Right renal cortex interstitium (tissue), 3 donors: ENCODE measurements at regions not wholly inside any gene's neighbourhood (a gene's known extent, or its start where the extent isn't known, plus 50 kb on each side); places are given as distances from the start of the nearest gene placed in this dataset.

Experiments used
- DNase-seq, 3 donors: peaks; one replicate each; pipeline ENCODE4 v3.0.0-alpha.2; 2013; ENCODE audit warnings: low read depth in 3 of 3, low spot score in 2 of 3

DNA sequence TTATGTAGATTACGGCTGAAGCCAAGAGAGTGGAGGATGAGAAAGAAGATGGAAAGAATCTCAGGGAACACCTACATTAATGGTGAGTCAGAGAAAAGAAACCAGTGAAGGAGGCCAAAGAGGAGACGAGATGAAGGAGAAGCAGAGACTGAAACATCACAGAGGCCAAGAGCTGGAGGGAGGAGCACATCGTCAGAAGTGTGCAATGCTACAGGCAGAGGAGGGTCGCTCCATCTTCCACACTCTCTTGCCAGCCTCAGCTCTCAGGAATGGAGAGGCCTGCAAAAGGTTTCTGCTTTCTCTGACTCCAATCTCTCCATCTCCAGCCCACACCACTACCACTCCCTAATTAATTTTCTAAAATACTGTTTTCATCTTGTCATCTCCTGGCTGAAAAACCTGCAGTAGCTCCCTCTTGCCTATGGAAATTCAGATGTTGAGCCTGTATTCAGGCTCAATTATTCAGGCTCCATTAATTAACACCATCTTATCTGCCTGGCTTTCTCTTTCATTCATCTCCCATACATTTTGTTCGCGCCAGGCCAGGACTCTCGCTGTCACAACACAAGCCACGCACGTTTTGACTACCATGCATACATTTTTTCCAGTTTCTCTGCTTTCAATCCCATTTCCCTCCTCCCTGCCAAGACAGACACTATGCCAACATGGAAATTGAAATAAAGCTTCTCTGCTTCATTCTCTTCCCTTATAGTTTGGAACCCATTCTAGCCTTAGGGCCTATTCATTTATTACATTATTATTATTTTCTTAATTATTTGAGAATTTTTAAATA is 165.8 kb downstream of the INHBA start:
- no peak for DNase-seq

DNA sequence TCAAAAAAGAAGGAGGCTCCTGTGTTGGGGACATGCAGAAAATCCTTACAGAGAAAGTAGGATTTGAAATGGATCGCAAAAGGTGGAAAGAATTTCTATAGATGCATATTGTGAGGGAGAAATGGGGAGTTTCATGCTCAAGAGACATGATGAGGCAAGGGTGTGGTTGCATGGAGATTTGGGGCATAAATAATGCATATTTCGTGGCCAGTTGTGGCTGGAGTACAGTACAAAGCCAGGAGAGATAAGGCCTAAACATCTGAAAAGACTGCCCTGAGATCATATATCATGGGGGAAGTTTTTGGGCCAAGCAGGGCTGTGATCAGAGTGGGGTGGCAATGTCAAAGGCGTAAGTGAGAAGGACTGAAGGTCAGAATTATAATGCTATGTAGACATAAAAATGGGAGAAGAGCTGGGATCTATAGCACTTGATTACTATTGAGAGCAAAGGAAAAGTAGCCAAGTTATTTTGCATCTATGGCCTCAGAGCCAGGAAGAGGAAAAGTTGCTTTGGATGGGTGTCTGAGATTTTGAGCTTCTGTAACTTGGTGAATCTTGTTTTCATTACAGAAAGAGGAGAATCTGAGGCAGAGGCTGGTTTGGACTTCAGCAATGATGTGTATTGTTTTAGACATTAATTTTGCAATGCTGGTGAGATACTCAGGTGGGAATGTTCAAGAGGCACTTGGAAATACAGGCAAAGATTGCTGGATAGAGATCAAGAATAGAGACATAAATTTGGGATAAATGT is 166.6 kb downstream of the INHBA start:
- DNase-seq, result no peak

DNA sequence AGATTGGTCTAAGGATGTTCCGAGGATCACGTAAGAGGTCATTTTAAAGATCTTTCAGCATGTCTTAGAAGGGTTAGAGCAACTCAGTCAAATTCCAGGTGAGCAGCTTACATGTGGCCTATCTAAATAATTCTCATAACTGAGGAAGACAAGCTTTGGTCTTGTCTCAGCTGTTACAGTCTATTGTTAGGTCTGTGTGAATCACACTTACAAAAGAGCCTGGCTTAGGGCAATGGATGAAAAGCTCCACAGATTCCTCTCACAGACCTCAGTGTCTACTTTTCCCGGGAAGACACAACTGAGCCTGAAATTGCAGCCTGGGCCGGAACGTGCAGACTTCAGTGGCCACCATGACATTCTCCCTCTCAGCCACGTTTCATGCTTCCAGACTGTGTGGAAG is 173.1 kb downstream of the INHBA start:
- DNase-seq, result no peak

DNA sequence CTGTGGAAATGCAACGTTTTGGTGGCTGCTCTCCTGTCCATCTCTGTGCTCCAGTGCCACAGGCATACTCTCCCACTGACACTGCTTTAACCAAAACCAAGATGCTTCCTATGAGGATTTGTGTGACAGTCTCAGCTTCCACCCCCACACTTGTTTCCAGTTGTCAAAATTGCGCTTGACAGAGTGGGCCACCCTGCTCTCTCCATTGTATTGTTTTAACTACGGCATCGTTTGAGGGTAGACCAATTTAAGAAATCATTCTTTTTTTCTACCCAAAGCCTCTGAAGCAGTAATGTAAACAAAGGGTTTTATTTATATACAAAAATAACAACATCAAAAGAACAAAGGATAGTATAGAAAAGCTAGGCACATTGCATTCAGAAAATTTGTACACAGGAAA is 178.0 kb downstream of the INHBA start:
- no peak for DNase-seq

DNA sequence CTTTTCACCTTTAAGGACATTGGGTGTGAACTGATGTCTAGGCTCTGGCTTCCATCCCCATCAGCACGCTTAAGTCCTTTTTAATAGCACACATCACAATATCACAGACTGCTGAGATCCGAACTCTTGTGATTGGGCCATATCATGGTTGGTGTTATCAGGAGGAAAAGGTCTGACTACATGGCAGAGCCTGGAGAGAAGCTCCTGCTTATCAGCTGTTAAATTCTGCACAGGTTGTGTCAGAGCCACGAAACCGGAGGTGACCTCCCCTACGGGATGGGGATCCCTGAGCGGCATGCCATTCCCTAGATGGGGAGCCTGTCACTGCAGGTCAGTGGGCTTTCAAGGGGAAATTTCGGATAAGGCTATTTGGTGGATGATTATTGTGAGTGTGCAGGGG is 182.4 kb downstream of the INHBA start:
- no peak for DNase-seq

DNA sequence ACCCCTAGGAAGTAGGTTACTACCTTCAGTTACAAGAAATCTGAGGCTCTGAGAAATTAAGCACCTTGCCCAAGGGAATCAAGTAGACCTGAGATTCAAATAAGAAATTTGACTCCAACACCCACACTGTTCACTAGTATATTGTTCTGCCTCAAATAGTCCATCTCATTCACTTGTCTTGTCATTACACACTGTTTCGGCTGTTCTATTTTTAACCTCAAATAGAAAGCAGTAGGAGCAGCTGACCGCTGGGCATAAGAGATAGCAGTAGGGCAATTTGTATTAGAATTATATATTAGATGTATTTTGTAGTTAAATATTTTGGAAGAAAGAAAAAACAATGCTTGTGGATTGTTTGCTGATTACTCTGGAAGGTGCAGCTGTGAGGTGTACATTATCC is 185.1 kb downstream of the INHBA start:
- no peak for DNase-seq

DNA sequence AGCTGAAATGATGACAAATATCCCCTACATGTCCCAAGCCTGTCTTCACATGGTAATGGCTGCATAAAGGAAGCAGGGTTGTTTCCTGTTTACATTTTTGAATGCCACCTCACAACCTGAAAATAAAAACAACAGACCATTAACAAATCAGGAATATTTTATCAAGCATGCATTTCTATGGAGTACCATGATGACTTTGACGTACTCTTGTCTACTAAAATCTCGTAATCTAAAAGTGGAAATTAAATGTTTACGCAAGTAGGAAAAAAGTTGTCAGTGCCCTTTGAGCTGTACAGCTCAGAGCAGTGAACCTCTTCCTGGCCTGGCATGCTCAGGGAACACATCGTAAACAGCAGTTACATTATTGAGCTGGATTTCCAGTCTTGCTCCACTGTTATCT is 194.1 kb downstream of the INHBA start:
- DNase-seq, result no peak

DNA sequence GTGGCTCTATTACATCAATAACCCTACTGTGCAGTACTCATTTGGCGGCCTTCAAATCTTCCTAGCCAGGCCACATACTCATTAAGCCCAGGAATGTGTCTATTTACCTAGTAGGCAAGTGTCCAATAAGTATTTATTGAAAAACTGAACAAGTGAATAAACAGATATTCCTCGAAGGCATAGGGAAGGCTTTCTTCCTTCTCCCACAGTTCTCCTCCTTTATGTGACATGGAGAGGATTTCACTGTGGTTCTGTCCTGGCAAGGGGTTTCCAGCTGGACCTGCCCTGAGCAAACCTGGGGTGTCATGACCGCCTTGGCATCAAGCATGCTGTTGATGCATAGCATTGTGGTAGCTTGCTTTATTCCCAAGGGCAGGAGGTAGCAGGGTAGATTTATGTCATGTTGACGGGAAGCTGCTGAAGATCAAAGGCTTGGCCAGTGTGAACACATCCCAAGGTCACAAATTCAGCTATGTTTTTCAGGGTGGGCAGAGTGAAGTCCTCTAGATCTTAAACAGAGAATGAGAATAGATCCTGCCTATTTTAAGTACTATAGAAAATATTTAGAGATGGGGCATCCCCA is 195.1 kb downstream of the INHBA start:
- no peak for DNase-seq

DNA sequence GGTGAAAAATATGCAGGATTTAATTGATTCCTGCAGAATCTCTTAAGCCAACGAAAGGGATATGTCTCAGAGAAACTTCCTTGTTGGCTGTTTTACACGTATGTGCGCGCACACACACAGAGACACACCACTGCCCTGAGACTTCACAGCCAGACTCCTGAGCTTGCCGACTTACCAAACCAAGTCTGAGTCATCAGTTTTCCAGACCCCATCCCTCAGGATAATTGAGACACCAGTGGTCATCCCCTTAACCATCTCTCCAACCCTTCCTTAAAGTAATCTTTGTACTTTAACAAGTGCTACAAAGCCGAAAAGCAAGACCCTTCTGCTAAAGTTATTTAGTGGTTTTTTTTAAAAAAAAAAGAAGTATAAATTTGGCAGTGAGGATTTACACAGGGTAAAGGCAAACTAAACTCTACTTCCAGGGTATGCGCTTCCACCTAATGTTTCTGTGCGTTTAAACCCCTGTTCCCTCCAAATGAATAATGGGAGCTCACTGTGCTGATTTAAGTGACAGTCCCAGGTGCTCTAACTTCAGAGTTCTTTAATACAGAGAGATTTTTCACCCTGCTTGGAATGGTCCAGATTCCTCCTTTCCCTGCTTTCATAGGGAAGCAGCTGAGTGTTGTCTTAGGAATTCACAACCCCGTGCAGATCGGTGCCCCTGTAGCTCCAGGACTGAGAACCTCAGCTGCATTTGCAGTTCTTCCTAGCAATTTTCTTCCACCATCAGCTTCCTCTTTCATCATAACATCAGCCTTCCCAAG is 198.5 kb downstream of the INHBA start:
- no peak for DNase-seq

DNA sequence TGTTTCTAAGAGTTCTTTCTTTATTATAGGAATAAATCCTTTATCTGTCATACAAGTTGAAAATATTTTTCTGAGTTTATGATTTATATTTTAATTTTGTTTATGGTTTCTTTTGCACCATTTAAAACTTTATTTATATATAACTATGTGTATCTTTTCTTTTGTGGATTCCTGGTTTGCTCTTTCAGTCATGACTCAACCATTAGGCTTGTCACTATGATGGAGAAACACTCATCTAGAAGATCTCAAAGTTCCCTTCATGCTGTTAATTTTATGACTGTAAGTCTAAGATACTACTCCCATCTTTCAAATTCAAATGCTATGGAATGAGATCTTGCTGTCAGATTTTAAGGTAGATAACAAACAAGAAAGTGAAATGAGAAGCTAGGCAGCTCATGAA is 199.5 kb downstream of the INHBA start:
- DNase-seq, result no peak

DNA sequence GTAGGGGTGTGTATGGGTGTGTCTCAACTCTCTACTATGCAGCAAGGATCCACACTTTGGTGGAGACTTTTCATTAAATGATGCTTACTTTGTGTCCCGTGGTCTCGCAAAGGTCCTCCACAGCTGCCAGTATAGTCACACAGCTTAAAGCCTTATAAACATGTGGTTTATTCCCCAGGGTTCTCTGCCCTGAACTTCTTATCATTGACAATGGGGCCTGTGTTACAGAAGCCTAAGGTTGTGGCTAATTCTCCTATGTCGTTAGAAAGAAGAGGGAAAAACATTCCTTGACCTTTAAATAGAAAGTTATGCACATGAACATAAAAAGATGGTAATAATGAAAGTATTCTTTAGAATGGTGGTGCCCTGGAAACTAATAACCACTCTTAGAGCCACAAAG is 201.4 kb downstream of the INHBA start:
- no peak for DNase-seq

DNA sequence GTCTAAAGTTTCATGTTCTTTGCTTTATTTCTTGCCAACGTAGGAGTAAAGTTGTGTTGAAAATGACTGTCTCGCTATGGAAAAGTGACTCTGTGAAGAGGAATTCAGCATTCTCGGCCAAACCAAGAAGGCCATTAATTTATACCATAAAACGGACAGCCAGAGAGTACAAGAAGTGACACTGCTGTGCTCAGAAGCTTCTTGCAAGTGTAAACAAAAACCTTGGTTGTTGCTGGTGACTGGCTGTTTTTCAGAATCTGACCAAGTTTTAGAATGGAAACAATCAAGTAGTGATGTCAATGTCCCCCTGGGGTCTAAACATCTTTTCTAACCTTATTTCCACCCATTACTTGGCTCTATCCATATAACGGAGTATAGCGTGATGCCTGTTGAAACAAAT is 201.9 kb downstream of the INHBA start:
- DNase-seq, result peak in 1 of 3 donors; percentile 9

DNA sequence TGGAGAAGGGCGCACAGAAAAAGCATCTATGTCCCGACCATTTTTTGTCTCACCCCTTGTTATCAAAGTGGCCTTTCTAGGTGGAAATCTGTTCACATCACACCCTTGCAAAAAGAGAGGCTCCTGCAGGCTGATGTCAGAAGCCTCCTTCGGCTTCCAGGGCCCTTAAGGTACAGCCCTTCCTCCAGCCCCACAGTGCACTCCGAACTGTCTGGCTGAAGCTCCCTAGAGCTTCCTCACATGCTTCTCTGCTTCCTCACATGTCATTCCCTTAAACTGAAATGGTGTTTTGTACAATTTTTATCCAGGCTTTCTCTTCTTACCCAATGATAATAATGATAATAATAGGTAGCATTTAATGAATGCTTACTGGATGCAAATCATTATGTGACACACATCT is 210.3 kb downstream of the INHBA start:
- no peak for DNase-seq

DNA sequence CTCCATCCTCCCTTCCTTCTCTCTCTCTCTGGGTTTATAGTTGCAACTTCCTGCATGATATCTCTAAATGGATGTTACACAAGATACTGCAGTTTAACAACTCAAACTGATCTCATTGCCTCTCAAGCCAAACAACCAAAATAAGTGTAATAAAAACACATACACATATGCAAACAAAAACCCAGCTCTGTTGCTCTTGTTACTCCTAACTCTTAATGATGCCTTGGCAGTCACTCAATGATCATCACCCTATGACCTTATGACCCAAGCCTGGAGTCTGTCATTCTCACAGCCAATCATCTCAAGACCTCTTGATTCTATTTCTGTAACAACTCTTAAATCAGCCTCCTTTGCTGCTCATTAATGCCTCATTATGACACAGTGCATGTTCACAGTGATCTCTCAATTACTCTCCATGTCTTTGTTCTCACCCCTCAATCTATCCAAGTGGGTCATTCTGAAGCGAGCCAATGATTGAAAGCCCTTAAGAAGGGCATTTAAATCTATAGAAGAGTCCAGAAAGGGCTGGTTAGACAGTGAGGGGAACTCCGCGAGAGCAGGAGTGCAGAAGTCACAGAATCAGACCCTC is 210.9 kb downstream of the INHBA start:
- peak; percentile 19 to 21 (median 20) for DNase-seq

DNA sequence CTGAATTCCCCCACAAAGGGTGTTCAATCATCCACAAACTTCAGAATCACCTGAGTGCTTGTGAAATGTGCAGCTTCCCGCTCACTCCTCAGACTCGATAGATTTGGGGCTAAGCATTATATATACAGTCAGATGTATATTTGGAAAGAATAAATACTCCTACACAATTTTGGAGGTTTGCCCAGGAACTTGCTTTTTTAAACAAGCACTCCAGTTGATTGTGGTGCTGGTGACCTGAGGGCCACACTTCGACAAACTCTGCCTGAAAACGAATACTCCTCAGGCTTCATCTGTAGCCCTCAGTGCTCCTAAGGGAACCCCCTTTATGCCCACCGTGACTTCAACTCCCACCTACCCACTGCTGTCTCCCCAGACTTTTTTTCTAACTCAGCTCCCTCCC is 211.6 kb downstream of the INHBA start:
- DNase-seq, result peak in 1 of 3 donors; percentile 21

DNA sequence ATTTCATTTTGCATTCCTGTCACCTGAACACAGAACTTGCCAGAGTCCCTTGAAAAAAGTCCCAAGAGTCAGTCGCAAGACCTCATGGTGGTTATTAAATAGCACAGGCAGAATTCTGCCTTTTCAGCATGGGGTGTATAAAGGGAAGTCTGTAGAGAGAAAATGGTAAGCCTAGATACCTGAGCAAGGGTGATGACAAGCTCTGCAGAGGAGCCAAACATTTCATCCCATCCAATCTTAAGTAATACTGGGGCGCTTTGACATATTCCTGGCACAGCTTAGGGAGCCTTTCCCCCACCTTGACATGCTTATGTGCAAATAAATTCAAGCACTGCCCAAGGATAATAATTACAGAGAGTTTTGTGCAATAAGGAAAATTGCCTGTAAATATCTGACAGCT is 213.0 kb downstream of the INHBA start:
- no peak for DNase-seq

DNA sequence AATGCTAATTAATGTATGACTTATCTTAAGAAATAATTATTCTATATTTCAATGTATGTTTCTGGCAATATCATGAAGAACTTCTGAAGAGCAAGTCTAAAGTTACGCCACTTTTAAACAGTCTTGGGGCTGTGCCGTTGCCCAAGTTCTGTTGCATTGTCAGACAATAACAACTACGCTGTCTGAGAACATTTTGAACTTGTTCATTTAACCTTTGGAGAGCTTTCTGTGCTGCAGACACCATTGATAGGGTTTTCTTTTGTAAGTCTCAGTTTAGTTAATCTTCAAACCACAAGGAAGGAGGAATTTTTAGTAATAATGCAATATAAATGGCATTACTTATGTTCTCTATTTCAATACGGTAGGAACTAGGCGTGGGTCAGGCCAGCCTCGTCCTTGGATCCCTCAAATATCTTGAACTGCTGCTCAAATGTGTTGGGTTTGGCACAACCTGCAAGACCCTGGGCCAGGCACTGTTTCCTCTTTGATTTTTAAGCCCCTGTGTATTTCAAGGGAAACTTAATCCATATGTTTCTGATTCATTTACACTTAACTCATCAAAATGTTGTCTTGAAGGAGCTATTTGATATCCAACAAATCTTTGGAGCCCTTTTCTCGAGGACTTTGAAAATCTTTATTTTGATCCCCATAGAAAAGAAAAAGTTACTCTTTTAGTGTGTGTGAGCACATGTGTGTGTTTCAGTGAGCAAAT is 215.5 kb downstream of the INHBA start:
- DNase-seq, result no peak

DNA sequence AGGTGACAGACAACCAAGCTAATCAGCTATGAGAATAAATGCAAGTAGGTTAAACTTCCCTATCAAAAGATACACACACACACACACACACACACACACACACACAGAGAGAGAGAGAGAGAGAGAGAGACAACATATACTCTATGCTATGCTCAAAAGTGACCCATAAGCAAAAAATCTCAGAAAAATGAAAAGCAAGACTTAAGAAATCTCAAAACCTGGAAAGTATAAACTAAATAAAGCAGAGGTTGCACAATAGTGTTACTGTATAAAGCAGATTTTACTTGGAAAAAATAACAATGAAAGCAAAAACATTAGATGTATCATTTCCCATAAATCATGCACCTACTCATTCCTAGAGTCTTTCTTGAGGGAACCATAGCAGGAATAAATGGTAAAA is 221.5 kb downstream of the INHBA start:
- no peak for DNase-seq

DNA sequence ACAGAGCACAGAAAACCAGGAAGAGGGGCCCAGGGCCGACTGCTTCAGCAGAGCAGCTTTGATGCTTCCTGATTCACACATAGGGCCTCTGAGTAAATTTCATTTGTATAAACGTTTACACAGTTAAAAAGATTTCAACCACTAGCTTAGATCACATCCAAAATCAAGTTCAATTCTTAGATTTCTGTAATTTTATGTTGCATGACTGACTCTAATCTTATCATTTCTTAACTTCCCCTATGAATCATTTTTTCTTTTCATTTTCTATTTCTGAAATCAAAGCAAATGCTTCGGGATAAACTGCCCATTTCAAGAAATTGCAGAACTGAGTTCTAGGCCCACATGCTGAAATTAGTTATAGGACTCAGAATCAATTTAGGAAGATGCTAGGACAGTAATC is 224.7 kb downstream of the INHBA start:
- DNase-seq, result no peak

DNA sequence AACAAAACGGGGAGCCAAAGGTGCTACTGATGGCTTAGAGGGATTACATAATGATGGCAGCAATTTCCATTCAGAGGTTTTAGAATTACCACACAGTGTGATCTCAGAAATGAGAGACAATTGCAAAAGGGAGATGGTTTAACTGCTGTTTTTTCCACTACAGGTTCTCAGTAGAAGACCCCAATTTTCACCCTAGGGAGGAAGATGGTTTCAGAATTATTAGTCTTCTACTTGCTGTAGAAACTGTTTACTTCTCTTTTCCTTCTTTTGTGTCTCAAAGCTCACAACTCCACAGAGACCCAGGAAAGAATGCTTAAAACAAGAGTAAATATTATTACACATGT is 226.5 kb downstream of the INHBA start:
- no peak for DNase-seq
